KMS-11 (cell line): ENCODE measurements at regions not wholly inside any gene's neighbourhood (a gene's known extent, or its start where the extent isn't known, plus 50 kb on each side); places are given as distances from the start of the nearest gene placed in this dataset.
"Not testable (repeated sequence)": the region's sequence is repeated elsewhere in the genome, so short reads cannot be mapped to it uniquely, and the experiment has no call there.

Source experiments
- H2AFZ ChIP-seq: fragments of 200-600 bp; sonication (generic); 2 replicates; pipeline ENCODE4 v1.6.1; 2016; ENCODE audit warnings: antibody characterized with exemption, mixed run types, low read depth
- H3K27ac ChIP-seq: fragments of 200-600 bp; sonication (generic); 2 replicates; pipeline ENCODE4 v1.6.1; 2016; ENCODE audit warnings: mild to moderate bottlenecking, mixed run types
- H3K27me3 ChIP-seq: fragments of 200-600 bp; sonication (generic); 2 replicates; pipeline ENCODE4 v1.6.1; 2017; ENCODE audit warnings: mild to moderate bottlenecking, low read depth, mixed run types, moderate library complexity; ENCODE audit not compliant: insufficient read depth
- H3K36me3 ChIP-seq: fragments of 200-600 bp; sonication (generic); 2 replicates; pipeline ENCODE4 v1.6.1; 2017; ENCODE audit warnings: mild to moderate bottlenecking, mixed run types; ENCODE audit not compliant: insufficient read depth
- H3K4me1 ChIP-seq: fragments of 200-600 bp; sonication (generic); 2 replicates; pipeline ENCODE4 v1.6.1; 2016; ENCODE audit warnings: mild to moderate bottlenecking, low read depth, mixed run types; ENCODE audit not compliant: poor library complexity, severe bottlenecking
- H3K4me2 ChIP-seq: fragments of 200-600 bp; sonication (generic); 2 replicates; pipeline ENCODE4 v1.7.0; 2016; ENCODE audit warnings: mild to moderate bottlenecking, mixed run types
- H3K4me3 ChIP-seq: fragments of 200-600 bp; sonication (generic); IDR thresholded peaks from 2 replicates; pipeline ENCODE4 v1.6.1; 2017; ENCODE audit warnings: low read depth, low read length, mixed read lengths; ENCODE audit not compliant: insufficient read depth
- H3K79me2 ChIP-seq: fragments of 200-600 bp; sonication (generic); 2 replicates; pipeline ENCODE4 v1.6.1; 2016; ENCODE audit warnings: low read depth, mixed run types; ENCODE audit not compliant: insufficient read depth
- H3K9ac ChIP-seq: fragments of 200-600 bp; sonication (generic); 2 replicates; pipeline ENCODE4 v1.6.1; 2016; ENCODE audit warnings: mild to moderate bottlenecking, mixed run types
- H4K20me1 ChIP-seq: fragments of 200-600 bp; sonication (generic); 2 replicates; pipeline ENCODE4 v1.6.1; 2016; ENCODE audit warnings: mild to moderate bottlenecking, mixed run types; ENCODE audit not compliant: insufficient read depth
- CTCF ChIP-seq: fragments of 200-600 bp; sonication (generic); conservative IDR thresholded peaks from 2 replicates; pipeline ENCODE4 v1.6.1; 2017; ENCODE audit warnings: low read depth, mild to moderate bottlenecking, antibody characterized with exemption, low read length, moderate library complexity, mixed read lengths

- H3K79me2 ChIP-seq: no peaks in the 10 kb centered on the region
- H3K27me3 ChIP-seq: no peaks in the 10 kb centered on the region
- no peaks in the 10 kb centered on the region for H4K20me1 ChIP-seq
- no peaks in the 10 kb centered on the region for H3K36me3 ChIP-seq
- H3K9ac ChIP-seq: no peak overlapping the region
- no peaks in the 10 kb centered on the region for H3K4me1 ChIP-seq
- no peak overlapping the region for H3K27ac ChIP-seq
- no peak overlapping the region for H3K4me2 ChIP-seq
- H2AFZ ChIP-seq: no peak overlapping the region
- no peak overlapping the region for H3K4me3 ChIP-seq
- TF ChIP-seq CTCF: no peak
These were observed 53.5 kb upstream of the TSC22D1 start for GRCh38 chr13:44629465-44630183.

GRCh38 chr13:44628826-44629225 is 52.7 kb upstream of the TSC22D1 start:
- not testable (repeated sequence) for H3K4me1 ChIP-seq, H3K36me3 ChIP-seq, H3K27ac ChIP-seq, H2AFZ ChIP-seq, H3K79me2 ChIP-seq, H4K20me1 ChIP-seq, H3K4me3 ChIP-seq, H3K9ac ChIP-seq, H3K27me3 ChIP-seq, H3K4me2 ChIP-seq

- Histone ChIP-seq H3K4me3 (no peak overlapping the region), H3K9ac (no peak overlapping the region), H3K79me2 (no peaks in the 10 kb centered on the region), H3K4me2 (no peak overlapping the region), H3K36me3 (no peaks in the 10 kb centered on the region), H3K4me1 (no peaks in the 10 kb centered on the region), H2AFZ (no peak overlapping the region), H4K20me1 (no peaks in the 10 kb centered on the region), H3K27me3 (no peaks in the 10 kb centered on the region), H3K27ac (no peak overlapping the region)
- no peak for TF ChIP-seq CTCF
These were observed 51.3 kb upstream of the TSC22D1 start for GRCh38 chr13:44627441-44627840.

GRCh38 chr13:44626176-44626575 is 50.0 kb upstream of the TSC22D1 start:
- Histone ChIP-seq H4K20me1 (no peaks in the 10 kb centered on the region), H3K79me2 (no peaks in the 10 kb centered on the region), H3K9ac (no peak overlapping the region), H2AFZ (no peak overlapping the region), H3K4me2 (no peak overlapping the region), H3K4me3 (no peak overlapping the region), H3K27ac (no peak overlapping the region), H3K4me1 (no peaks in the 10 kb centered on the region), H3K36me3 (no peaks in the 10 kb centered on the region), H3K27me3 (no peaks in the 10 kb centered on the region)
- no peak for TF ChIP-seq CTCF
